ENCODE measurements at regions not wholly inside any gene's neighbourhood (a gene's known extent, or its start where the extent isn't known, plus 50 kb on each side); places are given as distances from the start of the nearest gene placed in this dataset.
"Not testable (repeated sequence)": the region's sequence is repeated elsewhere in the genome, so short reads cannot be mapped to it uniquely, and the experiment has no call there.

DNA sequence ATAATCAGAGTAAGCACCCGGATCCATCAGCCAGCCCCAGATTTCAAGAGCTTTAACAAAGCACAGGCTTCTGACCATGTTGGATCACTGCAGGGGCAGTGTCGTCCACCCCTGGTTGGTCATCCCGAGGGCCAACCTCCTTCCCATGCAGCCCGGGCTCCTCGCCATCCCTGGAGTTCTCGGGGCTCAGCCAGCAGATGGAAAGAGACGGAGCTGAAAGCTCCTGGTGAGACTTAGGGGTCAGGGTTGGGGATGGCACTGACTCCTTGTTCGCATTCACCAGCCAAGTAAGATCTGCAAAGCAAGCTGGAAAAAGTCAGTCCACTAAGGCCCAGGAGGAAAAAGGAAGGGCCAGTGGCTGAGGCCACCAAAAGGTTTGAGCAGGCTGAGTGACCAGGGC is 888.9 kb downstream of the BRD1 start:
- no peak for DNase-seq (ENCODE audit: low spot score)

DNA sequence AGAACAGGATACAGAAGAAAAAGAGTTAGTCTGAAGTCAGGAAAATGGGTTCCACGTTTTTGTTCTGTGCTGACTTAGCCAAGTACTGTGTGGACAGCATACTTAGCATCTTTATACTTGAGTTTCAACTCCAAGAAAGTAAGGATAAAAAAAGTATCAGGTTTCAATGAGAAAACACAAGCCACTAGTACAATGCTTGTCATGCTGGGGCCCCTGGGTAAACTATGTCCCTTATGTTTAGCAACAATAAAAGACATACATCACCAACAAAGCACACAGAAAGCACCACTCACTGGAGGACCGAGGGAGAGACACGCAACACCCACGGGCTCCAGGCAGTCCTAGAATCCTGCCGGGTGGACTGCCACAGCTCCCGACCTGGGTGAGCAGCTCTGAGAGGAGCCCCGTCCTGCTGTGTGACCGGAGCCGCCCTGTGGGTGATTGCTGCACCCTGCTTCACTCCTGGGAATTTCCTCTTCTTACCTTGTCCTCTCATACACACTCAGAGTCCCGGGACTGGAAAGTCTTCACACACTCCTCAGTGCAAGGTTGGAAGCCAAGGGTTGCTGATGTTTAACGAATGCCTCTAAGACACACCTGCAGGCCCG is 890.5 kb downstream of the BRD1 start:
- no peak for DNase-seq (ENCODE audit: low spot score)

DNA sequence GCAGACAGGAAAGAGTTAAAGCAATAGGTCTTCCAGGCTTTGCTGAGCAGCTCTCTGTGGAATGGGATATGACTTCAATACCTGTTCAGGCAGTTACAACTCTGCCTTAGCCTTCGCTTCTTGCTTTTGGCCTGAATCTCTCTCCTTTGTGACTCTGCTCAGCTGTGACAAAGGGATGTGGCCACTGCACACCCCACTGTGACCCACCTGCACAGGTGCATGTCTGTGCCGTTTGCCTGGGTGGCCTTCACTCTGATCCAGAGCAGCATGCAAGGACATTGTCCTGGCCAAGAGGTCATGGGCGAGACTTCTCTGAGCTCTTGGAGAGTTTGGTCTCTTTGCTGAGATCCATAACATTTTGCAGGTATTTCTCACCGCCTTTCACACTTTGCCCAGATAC is 891.3 kb downstream of the BRD1 start:
- no peak for DNase-seq (ENCODE audit: low spot score)

DNA sequence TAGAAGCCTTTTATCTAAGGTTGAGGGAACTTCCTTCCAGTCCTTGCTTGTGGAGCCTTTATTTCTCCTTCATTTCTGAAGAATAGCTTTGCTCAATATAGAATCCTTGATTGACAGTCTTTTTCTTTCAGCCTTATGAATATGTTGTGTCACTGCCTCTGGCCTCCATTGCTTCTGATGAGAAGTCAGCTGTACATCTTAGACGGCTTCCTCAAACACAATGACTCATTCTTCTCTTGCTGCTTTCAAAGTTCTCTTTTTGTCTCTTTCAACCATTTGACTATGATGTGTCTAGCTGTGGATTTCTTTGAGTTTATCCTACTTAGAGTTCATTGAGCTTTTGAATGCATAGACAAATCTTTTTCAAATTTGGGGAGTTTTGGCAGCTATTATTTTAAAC is 893.2 kb downstream of the BRD1 start:
- DNase-seq (ENCODE audit: low spot score), result no peak

DNA sequence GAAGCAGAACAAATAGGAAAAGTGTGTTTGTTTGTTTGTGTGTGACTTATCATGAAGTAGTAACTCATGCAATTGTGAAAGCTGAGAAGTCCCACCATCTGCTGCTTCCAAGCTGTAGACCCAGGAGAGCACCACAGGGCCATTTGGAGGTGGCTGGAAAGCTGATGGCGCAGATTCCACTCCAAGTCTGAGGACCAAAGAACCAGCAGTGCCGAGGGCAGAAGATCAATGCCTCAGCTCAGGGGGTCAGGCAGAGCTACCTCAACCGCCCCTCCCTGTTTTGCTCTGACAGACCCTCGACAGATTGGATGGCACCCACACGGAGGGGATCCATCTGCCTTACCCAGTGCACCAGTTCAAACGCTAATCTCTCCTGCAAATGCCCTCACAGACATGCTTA is 896.2 kb downstream of the BRD1 start:
- no peak for DNase-seq (ENCODE audit: low spot score)

DNA sequence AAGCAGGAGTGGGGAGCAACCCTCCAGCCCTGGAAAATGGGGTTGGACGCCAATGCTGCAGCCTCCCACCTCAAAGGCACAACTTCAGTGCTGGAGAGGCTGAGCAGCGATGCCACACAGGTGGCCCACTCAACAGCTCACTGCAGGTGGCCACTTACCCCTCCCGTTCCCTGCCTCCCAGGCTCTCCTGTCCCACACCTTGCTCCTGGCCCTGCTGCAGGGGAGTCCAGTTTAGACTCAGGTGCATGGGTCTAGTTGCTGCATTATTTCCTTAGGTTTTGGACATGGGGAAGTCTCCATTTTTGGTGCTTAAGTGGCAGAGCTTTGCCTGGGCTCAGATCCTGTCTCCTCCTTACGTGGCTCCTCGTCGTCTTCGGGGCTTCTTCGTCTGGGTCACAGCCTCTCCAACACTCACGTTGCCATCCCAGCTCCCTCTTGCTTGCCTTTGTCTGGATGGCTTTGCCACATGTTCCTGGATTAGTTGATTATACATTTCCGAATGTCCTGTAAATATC is 898.3 kb downstream of the BRD1 start:
- DNase-seq (ENCODE audit: low spot score), result no peak

DNA sequence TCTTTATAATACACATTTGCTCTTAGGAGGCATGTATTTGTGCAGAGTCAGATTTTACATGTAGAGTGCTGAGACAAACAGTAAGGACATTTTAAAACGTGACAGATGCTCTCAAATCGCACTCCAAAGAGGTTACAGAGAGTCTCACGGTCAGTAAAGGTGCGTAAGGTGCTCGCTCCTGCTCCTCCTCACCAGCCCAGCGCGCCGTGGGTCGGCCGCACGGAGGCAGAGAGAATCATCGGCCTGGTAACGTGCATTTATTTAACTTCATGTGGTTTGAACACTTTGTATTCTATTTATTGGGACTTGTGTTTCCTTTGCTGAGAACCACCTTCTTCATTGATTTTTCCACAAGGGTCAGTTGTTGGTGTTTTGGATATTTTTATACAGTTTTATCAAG is 900.1 kb downstream of the BRD1 start:
- DNase-seq (ENCODE audit: low spot score), result no peak

DNA sequence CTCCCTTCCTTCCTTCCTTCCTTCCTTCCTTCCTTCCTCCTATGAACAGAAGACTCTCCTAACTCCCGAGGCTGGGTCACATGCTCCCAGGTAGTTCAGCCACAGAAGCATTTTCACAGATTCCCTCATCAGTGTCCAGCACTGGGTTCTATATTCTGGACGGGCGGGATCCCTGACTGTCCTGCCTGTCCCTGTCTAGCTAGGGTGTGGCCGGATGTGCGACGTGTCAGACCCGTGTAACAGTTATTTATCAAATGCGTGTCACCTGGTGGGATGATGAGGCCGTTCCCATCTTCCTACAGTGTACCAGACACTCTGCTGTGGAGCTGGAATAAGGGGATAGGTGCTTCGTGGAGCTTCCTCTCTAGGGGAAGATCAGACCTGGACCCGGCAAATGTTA is 901.0 kb downstream of the BRD1 start:
- DNase-seq (ENCODE audit: low spot score), result no peak

DNA sequence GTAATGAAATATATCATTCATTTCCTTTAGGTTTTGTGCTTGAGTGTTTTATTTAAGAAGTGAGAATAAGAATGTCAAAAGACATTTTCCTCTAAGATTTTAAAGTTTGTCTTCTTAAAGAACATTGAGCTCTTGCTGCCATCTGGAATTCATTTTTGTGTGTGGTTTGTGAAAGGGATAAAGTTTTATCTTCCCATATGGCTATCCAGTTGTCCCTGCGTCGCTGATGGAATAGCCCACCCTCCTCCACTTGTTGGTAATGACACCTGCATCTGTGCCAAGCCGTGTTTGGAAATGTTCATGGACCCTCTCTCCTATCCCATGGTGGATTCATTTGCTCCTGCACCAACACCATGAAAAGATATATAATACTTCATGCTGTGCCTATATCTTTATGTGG is 901.5 kb downstream of the BRD1 start:
- DNase-seq (ENCODE audit: low spot score), result no peak

DNA sequence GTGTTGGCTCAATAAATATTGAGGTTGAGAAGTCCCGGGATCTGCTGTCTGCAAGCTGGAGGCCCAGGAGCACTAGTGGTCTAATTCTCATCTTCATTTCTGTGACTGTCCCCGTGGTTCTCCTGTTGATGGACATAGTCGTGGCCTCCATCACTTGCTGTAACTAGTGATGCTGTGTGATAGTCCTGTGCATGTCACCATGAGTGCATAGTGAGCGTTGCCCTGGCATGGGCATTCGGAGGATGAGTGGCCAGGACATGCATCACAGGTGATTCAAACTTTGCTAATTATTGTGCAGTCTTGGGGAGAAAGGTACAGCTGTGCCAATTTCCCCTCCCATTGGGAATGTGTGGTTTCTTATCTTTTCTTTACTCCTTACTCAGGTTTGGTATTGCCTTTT is 902.2 kb downstream of the BRD1 start:
- no peak for DNase-seq (ENCODE audit: low spot score)

DNA sequence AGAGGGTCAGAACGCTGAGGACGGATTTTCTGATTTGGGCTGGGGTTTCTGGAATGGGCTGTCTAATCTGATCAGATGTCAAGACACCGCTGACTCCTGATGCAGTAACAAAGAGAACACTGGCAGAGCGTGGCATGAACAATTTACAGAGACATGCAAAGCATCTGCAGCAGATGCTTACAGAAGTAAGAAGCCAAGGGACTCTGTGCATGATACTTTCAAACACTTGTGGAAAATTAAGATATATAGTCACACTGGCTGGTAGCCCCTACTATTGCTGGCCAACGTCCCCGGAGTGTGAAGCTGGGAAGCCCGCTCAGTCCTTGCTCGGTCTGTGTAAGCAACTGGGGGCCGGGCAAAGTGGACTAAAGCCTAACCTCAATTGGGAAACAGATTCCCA is 903.7 kb downstream of the BRD1 start:
- DNase-seq (ENCODE audit: low spot score), result no peak

DNA sequence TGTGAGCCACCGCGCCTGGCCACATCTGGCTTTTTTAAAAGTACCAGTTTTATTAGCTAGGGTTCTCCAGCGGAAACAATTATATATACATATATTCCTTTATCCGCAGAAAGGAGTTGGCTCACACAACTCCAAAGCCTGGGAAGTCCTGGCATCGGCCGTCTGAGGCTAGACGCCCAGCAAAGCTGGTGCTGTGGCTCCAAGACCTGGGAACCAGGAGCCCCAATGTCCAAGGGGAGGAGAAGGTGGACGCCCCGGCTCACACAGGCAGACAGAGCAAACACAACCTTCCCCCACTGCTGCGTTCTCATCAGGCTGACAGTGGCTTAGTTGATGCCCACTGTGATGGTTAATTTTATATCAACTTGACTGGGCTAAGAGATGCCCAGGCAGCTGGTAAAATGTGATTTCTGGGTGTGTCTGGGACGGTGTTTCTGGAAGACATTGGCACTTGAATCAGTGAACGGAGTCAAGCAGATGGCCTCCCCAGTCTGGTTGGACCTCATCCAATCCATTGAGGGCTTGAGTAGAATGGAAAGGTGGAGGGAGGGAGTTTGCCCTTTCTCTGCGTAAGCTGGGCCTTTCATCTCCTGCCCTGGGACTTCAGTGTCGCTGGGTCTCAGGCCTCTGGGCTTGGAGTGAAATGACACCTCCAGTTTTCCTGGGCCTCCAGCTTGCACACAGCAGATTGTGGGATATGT is 904.4 kb downstream of the BRD1 start:
- DNase-seq (ENCODE audit: low spot score), result no peak

DNA sequence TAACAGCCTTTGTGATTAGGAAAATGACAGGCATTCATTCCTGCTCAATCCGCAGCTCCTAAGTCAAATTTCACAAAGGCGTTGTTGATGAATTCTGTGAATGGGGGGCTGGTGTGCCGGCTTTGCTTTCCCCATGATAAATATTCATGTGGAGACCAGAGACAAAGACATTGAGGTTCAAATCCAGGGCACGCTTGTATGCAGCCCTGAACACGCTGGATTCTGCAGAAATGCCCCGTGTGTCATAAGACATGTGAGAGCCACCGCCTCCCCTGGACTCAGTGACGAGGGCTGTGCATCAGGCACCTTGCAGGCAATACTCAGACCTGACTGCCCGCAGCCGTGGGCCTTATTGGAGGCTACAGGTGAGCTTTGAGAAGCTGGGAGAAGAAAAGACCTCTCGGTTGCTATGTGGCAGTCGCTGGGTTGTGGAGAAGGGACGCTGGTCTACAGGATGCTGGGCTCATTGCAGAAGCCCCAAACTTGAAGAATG is 906.2 kb downstream of the BRD1 start:
- no peak for DNase-seq (ENCODE audit: low spot score)

DNA sequence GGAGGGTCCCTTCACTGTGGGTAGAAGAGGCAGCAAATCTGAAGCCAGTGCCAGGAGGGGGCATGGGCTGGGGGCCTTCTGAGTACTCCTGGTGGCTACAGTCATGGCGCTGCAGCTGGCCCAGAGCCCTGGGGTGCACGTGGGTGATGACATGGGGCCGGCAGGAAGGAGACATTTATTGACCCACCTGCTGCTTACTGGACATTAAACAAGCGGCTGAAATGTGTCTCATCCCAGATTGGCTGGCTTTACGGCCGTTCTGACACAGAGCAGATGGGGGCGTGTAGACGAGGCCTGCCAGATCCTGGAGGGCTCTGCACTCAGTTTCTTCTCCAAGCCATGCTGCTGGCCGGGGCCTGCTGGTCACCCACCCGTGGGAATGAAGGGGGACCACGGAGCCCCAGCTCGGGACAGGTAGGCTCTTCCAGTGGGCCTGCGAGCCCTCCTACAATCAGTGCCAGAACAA is 906.9 kb downstream of the BRD1 start:
- no peak for DNase-seq (ENCODE audit: low spot score)

DNA sequence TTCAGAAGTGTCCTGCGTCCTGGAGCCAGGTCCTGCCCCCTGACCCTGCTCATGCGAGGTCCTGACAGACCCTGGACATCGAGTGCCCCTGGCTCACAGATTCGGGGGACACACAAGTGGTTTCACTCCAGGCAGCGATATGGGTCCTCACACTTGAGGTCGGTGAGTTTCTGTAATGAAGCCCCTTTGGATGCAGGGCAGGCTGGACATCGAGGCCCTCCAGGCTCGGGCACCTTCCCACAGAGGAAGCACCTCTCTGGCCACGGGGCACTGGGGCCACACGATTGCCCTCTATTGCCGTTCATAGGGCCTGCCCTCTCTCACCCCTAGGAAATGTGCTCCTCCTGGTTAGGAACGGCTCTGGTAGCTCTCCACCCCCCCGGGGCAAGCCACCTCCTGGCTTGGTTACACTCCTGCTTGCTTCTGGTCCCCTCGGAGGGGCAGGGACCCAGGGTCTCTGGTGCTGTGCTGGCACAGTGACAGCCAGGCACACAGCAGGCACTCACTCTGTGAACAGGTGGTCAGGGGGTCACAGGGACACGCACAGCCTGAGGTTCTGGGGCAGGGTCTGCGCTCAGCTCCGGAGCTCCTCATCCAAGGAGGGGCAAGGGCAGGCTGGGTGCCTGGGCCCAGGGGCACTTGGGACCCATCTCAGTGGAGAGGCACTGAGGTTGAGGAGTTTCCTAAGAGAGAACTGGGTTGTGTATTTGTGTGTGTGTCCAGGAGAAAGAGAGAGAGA is 907.7 kb downstream of the BRD1 start:
- DNase-seq (ENCODE audit: low spot score), result no peak

DNA sequence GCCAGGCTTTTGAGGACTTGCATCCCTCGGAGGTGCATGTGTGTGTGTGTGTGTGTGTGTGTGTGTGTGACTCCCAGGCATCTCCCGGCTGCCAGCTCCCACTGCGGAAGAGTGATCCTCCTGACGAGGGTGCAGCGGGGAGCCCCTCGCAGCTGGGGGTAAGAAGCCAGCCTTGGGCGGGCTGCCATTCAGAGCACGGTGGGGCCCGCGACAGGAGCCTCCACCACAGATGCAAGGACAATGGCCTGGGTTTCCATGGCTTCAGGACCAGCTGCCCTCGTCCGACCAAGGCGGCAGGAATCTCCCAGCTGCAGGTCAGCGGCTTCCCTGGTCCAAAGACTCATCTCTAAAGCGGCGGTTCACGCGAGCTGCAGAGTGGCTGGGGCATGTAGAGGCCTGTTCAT is 908.5 kb downstream of the BRD1 start:
- no peak for DNase-seq (ENCODE audit: low spot score)

DNA sequence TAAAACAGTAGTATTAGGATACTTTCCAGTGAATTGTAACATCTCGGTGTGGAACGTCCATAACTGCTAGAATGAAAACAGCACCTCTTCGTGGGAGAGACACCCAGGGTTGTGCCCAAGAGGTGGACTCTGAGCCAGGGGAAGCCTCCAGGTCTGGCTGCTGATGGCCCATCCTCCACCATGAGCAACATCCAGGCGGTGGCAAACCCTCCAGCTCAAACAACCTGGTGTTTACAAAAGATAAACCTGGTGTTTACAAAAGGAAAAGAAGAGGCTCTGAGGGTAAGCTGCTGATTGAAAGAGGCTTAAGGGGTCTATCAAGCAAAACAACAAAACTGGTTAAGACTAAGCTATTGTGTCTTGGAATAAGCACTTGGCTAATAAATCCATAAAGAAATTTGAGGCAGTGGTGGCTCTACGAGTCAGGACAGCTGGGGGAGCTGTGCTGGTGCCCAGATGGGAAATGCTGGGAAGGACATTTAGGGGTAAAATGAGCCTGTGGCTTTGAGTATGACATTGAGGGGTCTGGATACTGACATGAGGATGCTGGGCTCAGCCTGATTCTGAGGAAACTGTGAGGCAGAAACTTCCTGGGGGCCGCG is 909.0 kb downstream of the BRD1 start:
- DNase-seq (ENCODE audit: low spot score), result no peak

DNA sequence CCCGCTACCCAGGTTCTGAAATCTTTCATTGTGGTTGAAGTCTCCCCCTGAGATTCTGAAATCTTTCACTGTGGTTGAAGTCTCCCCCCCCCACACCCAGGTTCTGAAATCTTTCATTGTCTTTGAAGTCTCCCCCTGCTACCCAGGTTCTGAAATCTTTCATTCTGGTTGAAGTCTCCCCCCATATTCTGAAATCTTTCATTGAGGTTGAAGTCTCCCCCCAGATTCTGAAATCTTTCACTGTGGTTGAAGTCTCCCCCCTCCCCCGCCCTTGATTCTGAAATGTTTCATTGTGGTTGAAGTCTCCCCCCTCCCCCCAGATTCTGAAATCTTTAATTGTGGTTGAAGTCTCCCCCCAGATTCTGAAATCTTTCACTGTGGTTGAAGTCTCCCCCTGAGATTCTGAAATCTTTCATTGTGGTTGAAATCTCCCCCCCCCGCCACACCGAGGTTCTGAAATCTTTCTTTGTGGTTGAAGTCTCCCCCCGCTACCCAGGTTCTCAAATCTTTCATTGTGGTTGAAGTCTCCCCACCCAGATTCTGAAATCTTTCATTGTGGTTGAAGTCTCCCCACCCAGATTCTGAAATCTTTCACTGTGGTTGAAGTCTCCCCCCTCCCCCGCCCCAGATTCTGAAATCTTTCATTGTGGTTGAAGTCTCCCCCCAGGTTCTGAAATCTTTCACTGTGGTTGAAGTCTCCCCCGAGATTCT is 915.2 kb downstream of the BRD1 start:
- not testable (repeated sequence) for DNase-seq (ENCODE audit: low spot score)

DNA sequence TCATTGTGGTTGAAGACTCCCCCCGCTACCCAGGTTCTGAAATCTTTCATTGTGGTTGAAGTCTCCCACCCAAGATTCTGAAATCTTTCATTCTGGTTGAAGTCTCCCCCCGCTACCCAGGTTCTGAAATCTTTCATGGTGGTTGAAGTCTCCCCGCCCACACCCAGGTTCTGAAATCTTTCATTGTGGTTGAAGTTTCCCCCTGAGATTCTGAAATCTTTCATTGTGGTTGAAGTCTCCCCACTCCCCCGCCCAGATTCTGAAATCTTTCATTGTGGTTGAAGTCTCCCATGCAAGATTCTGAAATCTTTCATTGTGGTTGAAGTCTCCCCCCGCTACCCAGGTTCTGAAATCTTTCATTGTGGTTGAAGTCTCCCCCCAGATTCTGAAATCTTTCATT is 916.0 kb downstream of the BRD1 start:
- not testable (repeated sequence) for DNase-seq (ENCODE audit: low spot score)

DNA sequence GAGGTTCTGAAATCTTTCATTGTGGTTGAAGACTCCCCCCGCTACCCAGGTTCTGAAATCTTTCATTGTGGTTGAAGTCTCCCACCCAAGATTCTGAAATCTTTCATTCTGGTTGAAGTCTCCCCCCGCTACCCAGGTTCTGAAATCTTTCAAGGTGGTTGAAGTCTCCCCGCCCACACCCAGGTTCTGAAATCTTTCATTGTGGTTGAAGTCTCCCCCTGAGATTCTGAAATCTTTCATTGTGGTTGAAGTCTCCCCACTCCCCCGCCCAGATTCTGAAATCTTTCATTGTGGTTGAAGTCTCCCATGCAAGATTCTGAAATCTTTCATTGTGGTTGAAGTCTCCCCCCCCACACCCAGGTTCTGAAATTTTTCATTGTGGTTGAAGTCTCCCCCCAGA is 916.6 kb downstream of the BRD1 start:
- DNase-seq (ENCODE audit: low spot score), result not testable (repeated sequence)

DNA sequence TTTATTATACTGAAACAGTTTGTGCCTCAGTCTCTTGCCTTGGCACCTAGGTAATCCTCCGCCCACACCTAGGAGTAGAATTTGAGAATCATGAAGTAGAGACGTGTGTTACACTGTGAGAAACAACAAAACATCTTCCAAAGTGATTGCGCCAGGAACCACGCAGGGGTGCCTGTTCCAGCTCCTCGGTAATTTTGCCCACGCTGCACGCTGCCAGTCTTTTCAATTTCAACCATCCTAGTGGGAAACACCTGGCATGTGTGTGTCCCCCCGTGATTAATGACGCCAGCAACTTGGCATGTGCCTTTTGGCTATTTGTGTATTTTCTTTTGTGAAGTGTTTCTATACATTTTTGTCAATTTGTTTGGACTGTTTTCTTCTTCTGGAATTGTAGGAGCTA is 919.1 kb downstream of the BRD1 start:
- DNase-seq (ENCODE audit: low spot score), result no peak

DNA sequence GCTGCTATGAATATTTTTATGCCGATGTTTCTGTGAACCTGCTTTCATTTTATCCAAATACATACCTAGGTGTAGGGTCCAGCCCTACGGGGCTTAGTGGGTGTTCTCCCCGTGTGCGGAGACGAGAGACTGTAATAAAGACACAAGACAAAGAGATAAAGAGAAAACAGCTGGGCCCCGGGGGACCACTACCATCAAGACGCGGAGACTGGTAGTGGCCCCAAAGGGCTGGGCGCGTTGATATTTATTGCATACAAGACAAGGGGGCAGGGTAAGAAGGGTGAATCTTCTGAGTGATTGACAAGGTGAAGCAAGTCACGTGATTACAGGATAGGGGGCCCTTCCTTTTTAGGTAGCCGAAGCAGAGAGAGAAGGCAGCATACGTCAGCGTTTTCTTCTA is 920.1 kb downstream of the BRD1 start:
- no peak for DNase-seq (ENCODE audit: low spot score)

All from iPS-NIHi11 (cell line).